WTC11 (cell line): ENCODE measurements at regions not wholly inside any gene's neighbourhood (a gene's known extent, or its start where the extent isn't known, plus 50 kb on each side); places are given as distances from the start of the nearest gene placed in this dataset.
"Not testable (repeated sequence)": the region's sequence is repeated elsewhere in the genome, so short reads cannot be mapped to it uniquely, and the experiment has no call there.

Experiments
- ATAC-seq: fragments of 200-7000 bp; cut with Tn5 transposase; 2 replicates; pipeline ENCODE4 v1.10.0; 2021; ENCODE audit warnings: mild to moderate bottlenecking, moderate library complexity
- CTCF ChIA-PET: fragments of 300-600 bp; sonication (Branson Sonifier 250); formaldehyde crosslinking; loops from one replicate; lab custom pipeline; 2021; ENCODE audit warnings: antibody characterized with exemption; lab: Charles Lee
- POLR2A ChIA-PET: fragments of 350-600 bp; sonication (Branson Sonifier 250); formaldehyde crosslinking; loops from one replicate; lab custom pipeline; 2021; ENCODE audit warnings: antibody characterized with exemption; lab: Charles Lee
- DNase-seq: peaks from one replicate; pipeline ENCODE4 v3.0.0; 2021; ENCODE audit warnings: low spot score
- H3K27ac Mint-ChIP-seq: 2 replicates; pipeline ENCODE4 v1.8.0; 2021; ENCODE audit warnings: mixed read lengths
- H3K27me3 Mint-ChIP-seq: 2 replicates; pipeline ENCODE4 v1.8.0; 2021; ENCODE audit warnings: low read depth, mild to moderate bottlenecking, moderate library complexity, mixed read lengths
- H3K36me3 Mint-ChIP-seq: 2 replicates; pipeline ENCODE4 v1.8.0; 2021; ENCODE audit warnings: mixed read lengths
- H3K4me1 Mint-ChIP-seq: 2 replicates; pipeline ENCODE4 v1.8.0; 2022; ENCODE audit warnings: mixed read lengths
- H3K4me3 Mint-ChIP-seq: 2 replicates; pipeline ENCODE4 v1.8.0; 2021; ENCODE audit warnings: mild to moderate bottlenecking, moderate library complexity, mixed read lengths
- H3K9me3 Mint-ChIP-seq: 2 replicates; pipeline ENCODE4 v1.8.0; 2021; ENCODE audit warnings: mixed read lengths

DNA sequence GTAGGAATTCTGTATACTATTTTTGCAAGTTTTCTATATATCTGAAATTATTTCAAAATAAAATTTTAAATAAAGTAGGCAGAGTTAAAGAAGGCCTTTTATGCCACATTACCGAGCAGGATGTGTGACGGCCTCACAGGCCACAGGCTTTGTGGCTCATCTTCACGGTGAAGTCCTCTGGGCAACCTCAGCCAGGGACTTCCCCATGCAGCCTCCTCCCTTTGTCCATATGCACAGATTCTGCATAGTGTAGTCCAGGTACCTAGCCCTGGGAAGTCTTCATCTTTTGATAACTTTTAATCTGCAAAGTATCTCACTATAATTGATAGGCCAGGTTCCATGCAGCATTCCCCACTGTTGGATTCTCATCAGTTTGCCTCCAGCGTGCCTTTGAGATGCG lies 62.8 kb downstream of the ARHGAP11B start:
- CTCF ChIA-PET, H3K27ac Mint-ChIP-seq: not testable (repeated sequence)

DNA sequence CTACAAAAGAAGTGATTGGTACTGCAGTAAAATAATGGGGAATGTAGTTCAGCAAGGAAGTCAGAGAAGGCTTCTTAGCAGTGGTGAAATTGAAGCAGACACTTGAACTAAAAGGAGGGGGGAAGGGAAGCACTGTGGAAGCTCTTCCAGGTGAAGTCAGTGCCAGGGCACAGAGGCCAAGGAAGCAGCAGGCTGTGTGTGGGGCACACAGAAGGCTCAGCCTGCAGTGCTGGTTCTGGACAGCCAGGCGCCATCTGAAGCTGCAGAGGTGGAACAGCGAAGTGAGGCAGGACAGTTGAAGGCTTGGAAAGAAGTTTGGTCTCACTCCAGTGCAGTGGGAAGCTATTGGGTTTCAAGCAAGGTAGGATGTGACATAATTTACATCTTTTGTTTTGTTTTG lies 64.2 kb downstream of the ARHGAP11B start:
- H3K27ac Mint-ChIP-seq, DNase-seq, H3K4me3 Mint-ChIP-seq, POLR2A ChIA-PET, CTCF ChIA-PET, H3K27me3 Mint-ChIP-seq, H3K9me3 Mint-ChIP-seq, H3K4me1 Mint-ChIP-seq: not testable (repeated sequence)
- peaks cover 11% of the 10 kb centered on the region for H3K36me3 Mint-ChIP-seq
- peak; percentile 26; the same call in 1 of the 2 replicates for ATAC-seq

More for the DNA sequence above, 62.8 kb downstream of the ARHGAP11B start:
- ATAC-seq, H3K9me3 Mint-ChIP-seq, DNase-seq, H3K4me3 Mint-ChIP-seq, POLR2A ChIA-PET, H3K4me1 Mint-ChIP-seq, H3K27me3 Mint-ChIP-seq: not testable (repeated sequence)
- H3K36me3 Mint-ChIP-seq, result peaks cover 11% of the 10 kb centered on the region

DNA sequence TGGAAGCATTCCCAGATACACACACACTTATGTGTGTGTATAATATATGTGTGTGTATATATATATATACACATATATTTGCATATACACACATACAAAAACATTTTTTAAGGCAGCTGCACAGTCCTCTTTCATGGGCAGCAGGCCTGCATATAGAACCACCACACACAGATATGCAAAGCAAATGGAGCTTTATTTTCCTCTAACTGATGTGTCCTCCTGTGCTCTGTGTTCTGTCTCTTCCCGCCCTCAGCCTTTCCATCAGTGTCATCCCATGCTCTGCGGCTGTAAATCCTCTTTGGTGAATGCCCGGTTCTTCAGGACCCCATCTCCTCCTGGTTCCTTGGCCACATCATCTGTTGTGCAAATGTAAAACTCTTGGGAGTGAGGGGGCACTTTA lies 69.9 kb downstream of the ARHGAP11B start:
- H3K36me3 Mint-ChIP-seq, H3K27ac Mint-ChIP-seq, POLR2A ChIA-PET, H3K27me3 Mint-ChIP-seq, H3K4me3 Mint-ChIP-seq, H3K4me1 Mint-ChIP-seq, CTCF ChIA-PET, H3K9me3 Mint-ChIP-seq, DNase-seq, ATAC-seq: not testable (repeated sequence)

DNA sequence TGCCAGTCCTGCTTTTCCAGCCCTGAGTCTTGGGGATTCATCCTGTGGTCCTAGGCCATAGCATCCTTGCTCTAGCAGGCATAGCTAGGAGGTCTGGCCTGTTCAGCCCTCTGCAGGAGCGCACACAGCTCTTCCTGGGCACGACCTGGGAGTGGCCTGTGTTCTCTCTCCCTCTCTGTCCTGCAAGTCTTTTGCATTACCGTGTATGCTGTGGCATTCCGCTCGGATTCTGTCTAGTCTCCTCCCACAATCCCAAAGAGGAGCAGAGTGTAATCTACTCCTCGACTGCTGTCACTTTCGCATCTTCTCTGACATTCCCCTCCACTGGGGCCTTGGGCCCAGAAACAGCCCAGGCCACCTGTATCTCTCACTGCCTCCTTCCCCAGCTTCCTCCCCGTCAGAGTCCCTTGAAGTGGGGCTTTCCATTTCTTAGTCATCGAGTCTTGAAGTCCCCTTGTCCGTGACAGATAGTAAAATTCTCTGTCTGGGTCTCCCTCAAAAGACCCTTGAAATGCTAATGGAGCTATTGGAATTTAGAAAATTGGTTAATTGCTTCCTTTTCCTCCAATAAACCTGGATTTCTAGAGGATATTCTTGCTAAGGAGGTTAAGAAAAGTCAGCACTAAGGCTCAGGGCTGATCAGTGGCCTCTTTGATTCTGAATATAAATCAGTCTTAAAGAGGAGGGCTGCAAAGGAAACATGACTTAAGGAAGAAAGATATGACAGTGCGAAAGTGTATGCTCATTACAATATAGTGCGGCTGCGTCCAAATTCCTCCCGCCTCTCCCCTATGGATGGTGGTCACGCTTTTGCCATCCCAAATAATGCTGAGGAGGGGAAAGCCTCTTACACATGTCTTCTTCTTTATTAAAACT lies 70.7 kb downstream of the ARHGAP11B start:
- H3K27ac Mint-ChIP-seq, POLR2A ChIA-PET, H3K9me3 Mint-ChIP-seq, CTCF ChIA-PET, H3K36me3 Mint-ChIP-seq, H3K4me3 Mint-ChIP-seq, H3K27me3 Mint-ChIP-seq, DNase-seq, H3K4me1 Mint-ChIP-seq: not testable (repeated sequence)
- peak; percentile 75 for ATAC-seq

DNA sequence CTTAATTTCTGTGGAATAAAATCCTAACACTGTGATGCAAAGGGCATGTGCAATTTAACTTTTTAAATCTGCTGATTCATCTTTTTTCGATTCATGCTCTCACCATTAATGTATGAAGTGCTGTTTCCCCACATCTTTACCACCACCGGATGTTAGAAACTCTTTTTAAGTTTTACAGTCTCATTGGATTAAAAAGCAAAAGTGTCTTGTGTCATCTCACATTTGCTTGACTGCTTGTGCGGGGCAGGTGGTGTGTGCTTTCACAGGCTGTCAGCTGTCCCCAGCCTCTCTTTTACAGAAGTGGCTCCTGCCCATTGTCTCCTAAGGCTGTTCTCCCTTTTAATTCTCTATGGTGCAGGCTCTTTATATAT lies 71.4 kb downstream of the ARHGAP11B start:
- CTCF ChIA-PET, H3K36me3 Mint-ChIP-seq, H3K27me3 Mint-ChIP-seq, H3K4me1 Mint-ChIP-seq, H3K9me3 Mint-ChIP-seq, ATAC-seq, H3K27ac Mint-ChIP-seq, H3K4me3 Mint-ChIP-seq, POLR2A ChIA-PET, DNase-seq: not testable (repeated sequence)

DNA sequence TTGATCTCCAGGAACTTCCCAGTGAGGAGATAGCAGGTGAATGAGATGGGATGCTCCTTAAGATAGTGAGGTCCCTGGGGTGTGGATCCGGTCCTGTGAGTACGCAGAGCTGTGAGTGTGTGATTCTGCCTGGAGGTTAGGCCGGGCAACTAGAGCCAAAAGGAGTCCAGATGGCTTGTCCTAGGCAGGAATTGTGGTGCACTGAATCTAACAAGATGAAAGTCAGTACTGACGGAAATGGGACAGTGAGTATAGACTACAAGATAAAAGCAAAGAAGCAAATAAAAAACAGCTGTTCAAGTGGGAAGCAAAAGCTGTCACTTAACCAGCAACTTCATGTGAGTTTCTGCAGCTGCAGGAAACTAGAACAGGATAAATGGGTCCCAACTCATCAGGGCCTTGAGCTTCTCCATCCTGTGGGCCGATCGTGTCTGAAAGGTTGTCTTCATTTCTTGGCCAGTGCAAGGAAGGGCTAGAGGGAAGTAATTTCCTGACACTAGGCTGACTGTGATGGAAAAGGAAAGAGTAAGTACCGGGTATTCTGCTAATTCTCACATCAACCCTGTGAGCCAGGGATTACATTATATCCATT lies 74.2 kb downstream of the ARHGAP11B start:
- ATAC-seq, H3K4me3 Mint-ChIP-seq, H3K27ac Mint-ChIP-seq, H3K9me3 Mint-ChIP-seq, CTCF ChIA-PET, H3K27me3 Mint-ChIP-seq, H3K4me1 Mint-ChIP-seq, POLR2A ChIA-PET, DNase-seq, H3K36me3 Mint-ChIP-seq: not testable (repeated sequence)

DNA sequence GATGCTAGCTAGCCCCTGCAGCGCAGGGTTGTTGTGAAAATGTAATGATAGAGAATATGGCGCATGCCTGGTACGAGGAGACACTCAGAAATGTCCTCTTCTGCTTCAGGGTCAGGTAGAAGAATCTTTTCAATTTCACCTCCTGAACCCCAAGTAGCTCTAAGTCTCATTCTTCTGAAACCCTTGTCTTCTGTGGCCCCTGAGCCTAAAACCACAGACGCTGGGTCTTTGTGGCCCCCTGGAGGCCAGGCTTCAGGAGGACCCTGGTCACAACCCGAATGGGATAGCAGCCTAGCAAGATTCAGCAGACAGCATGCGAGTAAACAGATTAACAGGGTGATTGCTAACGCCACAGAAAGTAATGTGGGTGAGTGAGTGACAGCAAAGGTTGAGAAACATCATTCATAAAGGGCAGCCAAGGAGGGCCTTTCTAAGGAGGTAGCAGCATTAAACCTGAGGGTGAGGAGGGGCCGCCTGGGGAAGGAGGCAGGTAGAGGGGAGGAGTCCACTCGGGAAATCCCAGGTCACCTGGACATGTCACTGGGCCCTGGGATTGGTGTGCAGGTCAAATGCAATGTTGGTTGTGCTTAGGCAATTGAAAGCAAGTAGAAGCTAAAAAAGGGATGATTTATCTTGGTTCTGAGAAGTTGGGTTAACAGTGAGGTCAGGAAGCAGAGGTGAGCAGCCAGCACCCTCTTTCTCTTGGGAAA lies 82.2 kb downstream of the ARHGAP11B start:
- H3K9me3 Mint-ChIP-seq, CTCF ChIA-PET: not testable (repeated sequence)

DNA sequence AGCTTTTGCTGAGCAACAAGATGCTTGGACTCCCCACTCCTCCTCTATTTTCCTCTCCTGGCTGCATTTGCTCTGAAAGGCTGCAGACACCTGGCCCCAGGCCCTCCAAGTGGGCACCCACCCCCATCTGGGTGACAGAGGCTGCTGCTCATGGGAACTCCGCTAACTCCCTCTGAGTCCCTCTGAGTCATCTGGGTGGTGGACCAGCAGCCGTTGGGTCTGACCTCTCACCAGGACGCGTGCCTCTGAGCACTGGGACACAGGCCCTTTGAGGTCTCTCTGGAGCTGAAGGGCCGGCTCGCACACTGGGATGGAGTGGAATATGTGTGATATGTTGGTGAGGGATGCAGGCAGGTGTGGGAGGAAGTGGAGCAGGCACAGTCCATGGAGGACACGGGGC lies 82.9 kb downstream of the ARHGAP11B start:
- CTCF ChIA-PET, H3K9me3 Mint-ChIP-seq, H3K36me3 Mint-ChIP-seq, H3K27ac Mint-ChIP-seq, H3K4me1 Mint-ChIP-seq, ATAC-seq, H3K27me3 Mint-ChIP-seq, H3K4me3 Mint-ChIP-seq, DNase-seq, POLR2A ChIA-PET: not testable (repeated sequence)

More for the DNA sequence above, 82.2 kb downstream of the ARHGAP11B start:
- DNase-seq (peak; percentile 24), ATAC-seq (peak; percentile 41; the same call in 1 of the 2 replicates)
- H3K4me1 Mint-ChIP-seq, H3K27ac Mint-ChIP-seq, H3K36me3 Mint-ChIP-seq, POLR2A ChIA-PET, H3K27me3 Mint-ChIP-seq, H3K4me3 Mint-ChIP-seq: not testable (repeated sequence)

DNA sequence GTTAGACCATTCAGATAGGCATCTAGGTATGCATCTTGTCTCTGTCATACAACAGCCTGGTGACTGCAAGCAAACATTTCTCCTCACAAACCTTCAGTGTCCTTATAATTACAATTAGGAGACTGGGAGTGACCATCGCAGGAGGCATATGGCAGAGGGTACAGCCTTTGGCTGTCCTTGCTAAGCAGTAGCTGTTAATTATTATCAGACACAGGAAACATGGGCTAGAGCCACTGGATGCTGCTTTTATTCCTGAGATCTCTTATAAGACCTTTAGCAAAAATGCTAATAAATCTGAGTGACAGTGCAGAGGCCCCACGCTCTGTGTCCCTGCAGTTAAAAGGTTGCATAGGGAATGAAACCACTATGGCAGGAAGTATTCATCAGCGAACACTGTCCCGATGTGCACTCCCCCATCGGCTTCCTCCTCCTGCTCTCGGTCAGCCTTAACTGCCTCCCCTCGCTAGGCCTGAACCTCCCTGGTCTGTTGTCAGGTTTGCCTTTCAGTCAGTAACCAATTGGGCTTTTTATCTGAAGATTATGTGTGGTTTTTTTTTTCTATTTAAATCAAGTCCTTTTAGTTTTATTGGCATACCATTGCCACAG lies 92.2 kb downstream of the ARHGAP11B start:
- H3K27me3 Mint-ChIP-seq, H3K27ac Mint-ChIP-seq, DNase-seq, ATAC-seq, H3K9me3 Mint-ChIP-seq, CTCF ChIA-PET, H3K4me3 Mint-ChIP-seq, H3K4me1 Mint-ChIP-seq, POLR2A ChIA-PET: not testable (repeated sequence)
- H3K36me3 Mint-ChIP-seq, result peaks cover 22% of the 10 kb centered on the region

DNA sequence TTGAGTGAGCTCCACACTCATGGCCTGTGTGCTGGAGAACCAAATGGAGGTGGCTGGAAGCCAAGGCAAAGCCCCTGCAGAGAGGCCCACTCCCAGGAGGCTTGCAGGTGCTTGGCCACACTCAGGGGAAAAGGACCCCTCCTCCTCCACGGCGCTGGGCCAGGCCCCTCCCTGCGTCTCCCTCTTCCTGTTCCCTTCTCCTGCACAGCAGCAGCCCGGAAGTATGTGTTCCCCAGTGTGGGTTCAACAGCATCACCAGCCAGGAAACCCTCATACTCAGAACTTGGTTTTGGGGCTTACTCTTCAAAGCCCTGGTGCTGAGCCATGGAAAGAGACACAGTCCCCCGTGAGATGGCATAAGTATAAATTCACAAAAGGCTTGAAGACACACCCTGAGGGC lies 93.4 kb downstream of the ARHGAP11B start:
- DNase-seq, H3K27ac Mint-ChIP-seq, H3K4me3 Mint-ChIP-seq, POLR2A ChIA-PET, H3K4me1 Mint-ChIP-seq, H3K9me3 Mint-ChIP-seq, CTCF ChIA-PET, H3K27me3 Mint-ChIP-seq, ATAC-seq: not testable (repeated sequence)
- H3K36me3 Mint-ChIP-seq, result peaks cover 31% of the 10 kb centered on the region

DNA sequence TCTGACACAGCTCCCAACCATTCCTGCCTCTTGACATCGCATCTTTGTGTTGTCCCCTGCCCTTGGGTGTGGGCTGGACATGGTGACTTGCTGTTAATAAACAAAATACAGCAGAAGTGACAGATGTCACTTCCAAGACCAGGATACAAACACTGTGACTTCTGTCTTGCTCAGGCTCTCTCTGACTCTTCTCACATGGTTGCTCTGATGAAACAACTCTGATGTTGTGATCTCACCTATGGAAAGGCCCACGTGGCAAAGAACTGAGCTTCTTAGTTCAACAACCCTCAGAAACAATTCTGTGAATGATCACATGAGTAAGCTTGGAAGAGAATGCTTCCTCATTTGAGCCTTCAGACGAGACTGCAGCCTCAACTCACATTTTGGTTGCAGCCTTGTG lies 94.9 kb downstream of the ARHGAP11B start:
- DNase-seq, CTCF ChIA-PET, H3K4me3 Mint-ChIP-seq, H3K9me3 Mint-ChIP-seq, H3K4me1 Mint-ChIP-seq, POLR2A ChIA-PET, H3K27ac Mint-ChIP-seq, ATAC-seq, H3K27me3 Mint-ChIP-seq: not testable (repeated sequence)
- H3K36me3 Mint-ChIP-seq, result peaks cover 38% of the 10 kb centered on the region

DNA sequence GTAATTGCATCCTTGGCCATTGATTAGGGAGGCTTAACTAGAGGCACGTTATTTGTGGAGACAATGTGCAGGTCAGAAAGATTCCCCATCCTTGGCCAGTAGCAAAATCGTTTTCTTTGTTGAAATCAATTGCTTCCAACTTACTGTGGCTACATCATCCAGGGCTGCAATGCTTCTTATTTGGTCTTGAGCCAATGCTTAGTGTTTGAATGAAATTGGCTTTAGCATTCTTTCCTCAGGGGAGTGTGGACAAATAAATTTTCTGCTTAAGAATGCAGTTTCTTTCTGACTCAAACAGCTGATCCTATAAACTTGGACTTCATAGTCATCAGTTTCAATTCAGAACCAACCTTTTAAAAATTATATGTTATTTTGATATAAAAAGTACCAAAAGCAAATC lies 95.6 kb downstream of the ARHGAP11B start:
- DNase-seq, H3K9me3 Mint-ChIP-seq, POLR2A ChIA-PET, CTCF ChIA-PET, H3K27me3 Mint-ChIP-seq, H3K4me3 Mint-ChIP-seq, ATAC-seq, H3K4me1 Mint-ChIP-seq, H3K27ac Mint-ChIP-seq: not testable (repeated sequence)
- peaks cover 45% of the 10 kb centered on the region for H3K36me3 Mint-ChIP-seq
